22Rv1 (cell line): ENCODE measurements at regions not wholly inside any gene's neighbourhood (a gene's known extent, or its start where the extent isn't known, plus 50 kb on each side); places are given as distances from the start of the nearest gene placed in this dataset.
"Not testable (repeated sequence)": the region's sequence is repeated elsewhere in the genome, so short reads cannot be mapped to it uniquely, and the experiment has no call there.

Source experiments
- CTCF ChIP-seq: fragments of 450-650 bp; IDR thresholded peaks from 2 replicates; pipeline ENCODE4 v1.5.1; 2017; ENCODE audit warnings: mild to moderate bottlenecking
- ZFX ChIP-seq: fragments of 450-650 bp; IDR thresholded peaks from 2 replicates; pipeline ENCODE4 v1.6.1; 2017; ENCODE audit warnings: antibody characterized with exemption, borderline replicate concordance

- TF ChIP-seq CTCF, ZFX: not testable (repeated sequence)
Measured at GRCh38 chr7:66451713-66452112, 177.0 kb upstream of the KCTD7 start.
